HG02981 (cell line): ENCODE measurements at regions not wholly inside any gene's neighbourhood (a gene's known extent, or its start where the extent isn't known, plus 50 kb on each side); places are given as distances from the start of the nearest gene placed in this dataset.

ENCODE experiments used
- ATAC-seq: cut with Tn5 transposase; IDR thresholded peaks from one replicate; pipeline ENCODE4 v1.9.1; 2021; ENCODE audit warnings: mild to moderate bottlenecking, moderate library complexity; ENCODE audit not compliant: unreplicated experiment

DNA sequence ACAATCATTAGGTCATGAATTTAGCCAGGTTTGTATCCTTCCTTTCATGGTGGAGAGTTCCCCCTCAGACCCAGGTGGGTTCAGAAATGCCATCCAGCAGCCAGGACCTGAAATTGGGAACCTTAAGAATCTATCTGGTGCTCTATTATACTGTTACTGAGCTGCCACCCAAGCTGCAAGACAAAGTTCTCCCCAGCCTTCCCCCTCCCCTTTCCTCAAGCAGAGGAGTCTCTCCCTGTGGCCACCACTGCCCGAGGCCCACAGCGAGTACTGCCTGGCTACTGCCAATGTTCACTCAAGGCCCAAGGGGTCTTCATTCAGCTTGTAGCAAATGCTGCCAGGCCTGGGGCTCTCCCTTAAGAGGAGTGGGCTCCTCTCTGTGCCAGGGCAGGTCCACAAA lies 133.8 kb downstream of the TMEM38B start:
- no peak for ATAC-seq

- no peak for ATAC-seq
Measured at GRCh38 chr9:105828596-105829213, 134.4 kb downstream of the TMEM38B start.

DNA sequence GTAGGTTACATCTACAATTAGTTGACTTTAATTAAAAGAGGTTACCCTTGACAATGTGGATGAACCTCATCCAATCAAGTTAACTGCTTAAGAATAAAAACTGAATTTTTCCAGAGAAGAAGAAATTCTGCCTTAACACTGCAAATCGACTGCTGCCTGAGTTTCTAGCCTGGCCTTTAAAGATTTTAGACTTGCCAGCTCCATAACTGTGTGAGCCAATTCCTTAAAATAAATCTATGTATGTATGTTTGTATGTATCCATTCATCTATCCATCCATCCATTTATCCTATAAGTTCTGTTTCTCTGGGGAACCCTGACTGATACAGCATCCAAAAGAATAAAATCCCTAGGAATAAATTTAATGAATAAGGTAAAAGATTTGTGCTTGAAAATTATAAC lies 136.1 kb downstream of the TMEM38B start:
- ATAC-seq = no peak

DNA sequence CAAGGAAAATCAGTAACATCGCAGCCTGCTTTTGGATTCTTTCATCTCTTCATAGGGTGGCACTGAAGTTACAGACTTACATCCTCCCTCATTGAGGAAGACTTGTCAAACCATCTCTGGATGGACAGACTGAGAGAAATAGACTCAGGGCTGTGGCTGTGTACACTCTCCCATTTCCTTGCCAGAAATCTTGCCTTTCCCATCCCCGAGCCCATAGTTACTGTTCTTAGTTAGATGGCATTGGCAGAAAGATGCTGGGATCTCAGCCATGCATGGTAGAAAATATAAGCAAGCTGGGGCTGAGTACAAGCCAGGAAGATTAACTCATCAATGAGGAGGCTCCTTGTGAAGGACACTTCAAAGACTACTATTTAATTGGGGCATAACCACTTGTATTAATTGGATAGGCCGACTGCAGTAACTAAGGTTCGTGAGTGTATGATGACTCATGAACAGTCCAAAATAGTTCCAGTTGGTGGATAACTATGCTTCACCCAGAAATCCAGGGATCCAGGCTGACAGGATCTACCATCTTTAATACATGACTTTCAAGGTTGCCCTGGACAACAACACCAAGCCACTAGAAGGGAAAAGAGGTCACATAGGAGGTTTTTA lies 137.9 kb downstream of the TMEM38B start:
- ATAC-seq = no peak

DNA sequence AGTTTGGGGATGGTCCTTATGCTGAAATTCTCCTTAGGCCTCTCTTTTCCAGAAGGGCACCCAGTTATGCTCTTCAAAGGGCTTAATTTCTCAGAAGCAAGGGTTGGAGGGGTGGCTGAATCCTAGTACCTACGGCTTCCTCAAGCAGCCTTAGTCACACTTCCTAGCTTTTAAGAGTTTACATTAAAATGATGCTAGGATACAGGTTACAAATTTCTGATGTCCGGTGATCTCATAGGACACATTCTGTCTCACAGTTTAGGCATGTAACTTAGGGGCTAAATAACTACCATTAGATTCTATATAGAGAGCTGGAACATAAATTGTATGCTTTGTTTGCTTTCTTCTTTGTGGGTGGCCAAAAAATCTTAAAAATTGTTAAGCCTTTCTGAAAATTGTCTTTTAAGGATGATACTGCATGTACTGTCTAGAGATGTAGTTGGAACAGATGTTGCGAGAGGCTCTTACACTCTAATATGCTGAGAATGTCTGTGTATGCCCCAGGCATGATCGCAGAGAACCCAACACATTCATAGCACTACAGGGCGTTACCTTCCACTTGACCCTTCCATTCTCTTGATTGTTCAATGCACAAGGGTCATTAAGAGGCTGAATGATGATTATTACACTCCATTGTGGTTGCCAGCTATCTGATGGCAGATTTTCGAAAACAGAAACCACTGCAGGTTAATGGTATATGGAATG lies 139.1 kb downstream of the TMEM38B start:
- ATAC-seq = no peak

DNA sequence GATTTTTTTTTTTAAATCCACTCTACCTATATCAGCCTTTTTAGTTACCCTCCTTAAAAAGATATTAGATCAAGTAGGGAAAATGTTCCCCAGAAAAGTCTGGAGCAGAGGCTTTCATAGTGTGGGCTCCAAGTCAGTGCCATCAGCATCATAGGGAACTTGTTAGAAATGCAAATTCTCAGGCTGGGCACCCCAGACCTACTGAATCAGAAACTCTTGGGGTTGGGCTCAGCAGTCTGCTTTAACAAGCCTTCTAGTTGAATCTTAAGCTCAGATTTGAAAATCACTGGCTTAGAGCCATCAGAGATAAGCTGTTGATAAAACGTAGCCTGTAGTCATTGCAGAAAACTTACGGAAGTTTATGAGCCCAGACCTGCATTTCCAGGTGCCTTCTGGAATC lies 140.1 kb downstream of the TMEM38B start:
- ATAC-seq = no peak

DNA sequence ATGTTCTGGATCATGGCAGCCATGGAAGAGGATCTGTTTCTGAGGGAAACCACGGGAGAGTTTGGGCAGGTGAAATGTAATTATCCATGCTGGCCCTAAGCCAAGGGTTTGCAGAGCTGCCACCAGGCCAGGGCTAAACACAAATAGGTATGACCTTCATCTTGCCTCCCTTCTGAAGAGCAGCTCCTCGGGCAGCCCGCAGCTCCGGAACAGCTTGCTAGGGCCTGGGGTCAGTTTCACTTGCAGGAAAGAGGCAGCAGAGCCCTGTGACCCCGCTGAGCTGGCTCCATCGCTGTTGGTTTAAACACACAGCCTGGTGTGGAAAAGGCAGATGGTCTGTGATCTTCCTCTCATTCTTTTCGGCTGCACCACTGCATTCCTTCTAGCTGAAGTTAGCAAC lies 141.4 kb downstream of the TMEM38B start:
- ATAC-seq = no peak

- ATAC-seq = no peak
Measured at GRCh38 chr9:105836936-105837660, 142.8 kb downstream of the TMEM38B start.

GRCh38 chr9:105841562-105841961 lies 147.2 kb downstream of the TMEM38B start:
- no peak for ATAC-seq

- peak; percentile 57 for ATAC-seq
Measured at GRCh38 chr9:105842023-105842644, 147.8 kb downstream of the TMEM38B start.

DNA sequence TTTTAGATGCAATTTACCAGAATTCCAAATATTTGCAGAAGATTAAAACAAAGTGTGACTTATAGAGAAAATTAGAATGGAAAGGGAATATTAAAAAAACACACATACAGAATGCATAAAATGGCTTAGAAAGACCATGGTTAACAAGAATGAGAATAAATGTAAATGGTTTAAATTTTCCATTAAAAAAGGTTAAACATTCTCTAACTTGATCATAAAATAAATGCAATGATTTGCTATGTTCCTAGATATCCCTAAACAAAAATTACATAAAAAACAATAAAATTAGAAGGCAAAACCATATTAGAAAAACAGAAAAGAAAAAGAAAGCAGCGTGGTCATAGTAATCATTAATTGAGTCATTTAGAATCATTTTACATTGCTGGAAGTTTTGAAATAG lies 152.5 kb downstream of the TMEM38B start:
- ATAC-seq = no peak

- ATAC-seq = no peak
Measured at GRCh38 chr9:105850852-105851500, 156.6 kb downstream of the TMEM38B start.

DNA sequence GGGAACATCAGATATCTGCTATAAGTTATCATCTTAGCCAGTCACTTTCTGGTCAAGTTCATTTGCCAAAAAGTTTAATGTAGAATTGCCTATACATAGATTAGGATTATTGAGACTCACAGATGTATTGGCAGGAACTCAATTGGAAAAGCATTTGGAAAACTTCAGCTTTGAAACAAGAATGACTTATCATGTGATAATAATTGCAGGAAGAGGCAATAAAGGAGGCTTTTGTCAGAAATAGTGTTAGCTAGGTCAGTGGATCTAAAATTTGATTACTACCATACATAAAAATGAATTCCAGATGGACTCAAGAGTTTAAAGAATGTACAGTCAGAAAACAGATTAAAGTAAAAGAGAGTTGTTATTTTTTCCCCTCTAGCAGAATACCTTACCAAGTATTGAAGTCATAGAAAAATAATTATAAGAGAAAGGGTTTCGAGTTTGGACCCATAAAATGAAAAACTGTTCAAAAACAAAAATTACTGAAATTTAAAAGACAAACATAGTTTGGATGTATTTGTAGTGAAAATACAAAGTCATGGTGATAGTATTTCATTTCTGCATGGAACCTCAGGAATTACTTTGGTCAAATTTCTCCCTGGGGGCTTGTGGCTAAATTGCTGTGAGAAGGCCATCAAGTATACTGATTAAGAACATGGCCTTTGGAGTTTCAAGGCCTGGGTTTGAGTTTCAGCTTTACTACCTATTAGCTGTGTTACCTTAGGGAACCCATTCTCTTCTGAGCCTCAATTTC lies 159.9 kb downstream of the TMEM38B start:
- no peak for ATAC-seq

- no peak for ATAC-seq
Measured at GRCh38 chr9:105854783-105855724, 160.7 kb downstream of the TMEM38B start.

DNA sequence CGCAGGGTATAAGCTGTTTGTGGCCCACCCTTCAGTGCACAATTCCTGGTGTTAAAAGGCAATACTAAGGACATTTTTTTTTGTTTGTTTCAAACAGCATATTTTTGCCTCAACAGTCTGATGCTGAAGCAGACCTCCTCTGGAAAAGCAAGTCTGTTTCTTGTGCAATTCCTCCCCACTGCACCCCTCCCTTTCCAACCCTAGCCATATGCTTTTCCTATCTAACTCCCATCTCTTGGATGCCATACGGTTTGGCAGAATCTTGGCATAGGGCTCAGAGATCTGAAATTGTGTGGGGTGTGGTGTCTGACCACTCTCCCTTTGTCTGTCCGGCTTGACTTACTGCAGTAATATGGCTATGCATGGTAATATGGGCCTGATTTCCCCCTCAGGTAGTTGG lies 161.6 kb downstream of the TMEM38B start:
- no peak for ATAC-seq

DNA sequence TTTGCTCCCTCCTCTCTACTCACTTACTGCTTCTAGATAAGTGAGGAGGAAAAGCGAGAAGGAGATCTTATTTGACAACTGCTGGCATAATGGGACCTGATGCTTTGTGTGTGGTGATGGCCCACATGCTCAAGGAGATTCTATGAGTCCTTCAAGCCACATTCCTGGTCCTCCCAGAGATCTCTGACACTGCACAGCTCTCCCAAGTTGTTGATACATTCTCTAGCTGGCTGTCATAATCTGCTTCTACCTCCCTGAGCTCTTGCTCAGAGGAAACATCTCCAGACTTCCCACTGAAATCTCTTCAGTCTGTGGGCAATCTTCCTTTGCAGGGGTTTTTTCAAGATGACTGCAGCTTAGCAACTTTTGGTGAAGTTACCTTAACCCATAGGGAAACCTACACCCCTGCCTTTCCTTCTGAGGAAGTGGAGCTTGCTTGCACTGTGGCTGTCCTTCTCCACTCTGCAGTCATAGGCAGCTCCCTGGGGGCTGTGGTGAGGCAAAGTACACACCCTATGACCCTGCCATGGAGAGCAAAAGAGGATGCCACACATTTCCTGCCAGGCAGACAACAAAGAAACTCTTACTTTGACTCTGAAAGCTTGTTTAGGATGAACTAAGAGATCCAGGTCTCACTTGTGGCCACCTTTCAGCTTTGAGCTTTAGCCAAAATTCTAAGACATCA lies 163.8 kb downstream of the TMEM38B start:
- peak; percentile 79 for ATAC-seq

GRCh38 chr9:105858877-105859276 lies 164.5 kb downstream of the TMEM38B start:
- ATAC-seq = no peak

GRCh38 chr9:105859428-105860091 lies 165.2 kb downstream of the TMEM38B start:
- no peak for ATAC-seq
